ENCODE measurements at regions not wholly inside any gene's neighbourhood (a gene's known extent, or its start where the extent isn't known, plus 50 kb on each side); places are given as distances from the start of the nearest gene placed in this dataset.

- no peak for TF ChIP-seq FOXP2 (optimal IDR thresholded peaks at IDR 0.05; ENCODE audit: borderline replicate concordance, extremely low read depth, extremely low read length, insufficient read depth)
- TF ChIP-seq REST (IDR thresholded peaks at IDR 0.05; ENCODE audit: insufficient read depth in 1 of 2, low read depth in 2 of 2, low read length in 2 of 2), result no peak
- no peak for TF ChIP-seq TAF1 (IDR thresholded peaks at IDR 0.05; ENCODE audit: borderline replicate concordance, insufficient read depth, low read length)
- TF ChIP-seq POLR2AphosphoS5 (IDR thresholded peaks at IDR 0.05; ENCODE audit: low read depth, low read length), result no peak
- no peak for TF ChIP-seq SIN3A (IDR thresholded peaks at IDR 0.05; ENCODE audit: borderline replicate concordance, insufficient read depth, low read length)
Measured at GRCh38 chr13:23059173-23059572, 121.6 kb upstream of the SGCG start.

GRCh38 chr13:23060959-23061358 is 119.8 kb upstream of the SGCG start:
- TF ChIP-seq SIN3A (IDR thresholded peaks at IDR 0.05; ENCODE audit: borderline replicate concordance, insufficient read depth, low read length), result no peak

- no peak for TF ChIP-seq FOXP2 (optimal IDR thresholded peaks at IDR 0.05; ENCODE audit: borderline replicate concordance, extremely low read depth, extremely low read length, insufficient read depth)
- TF ChIP-seq SIN3A (IDR thresholded peaks at IDR 0.05; ENCODE audit: borderline replicate concordance, insufficient read depth, low read length), result no peak
- no peak for TF ChIP-seq REST (IDR thresholded peaks at IDR 0.05; ENCODE audit: insufficient read depth in 1 of 2, low read depth in 2 of 2, low read length in 2 of 2)
- TF ChIP-seq TAF1 (IDR thresholded peaks at IDR 0.05; ENCODE audit: borderline replicate concordance, insufficient read depth, low read length), result no peak
- TF ChIP-seq POLR2AphosphoS5 (IDR thresholded peaks at IDR 0.05; ENCODE audit: low read depth, low read length), result no peak
Measured at GRCh38 chr13:23067129-23067528, 113.7 kb upstream of the SGCG start.

- TF ChIP-seq REST (IDR thresholded peaks at IDR 0.05; ENCODE audit: insufficient read depth in 1 of 2, low read depth in 2 of 2, low read length in 2 of 2) (no peak), FOXP2 (optimal IDR thresholded peaks at IDR 0.05; ENCODE audit: borderline replicate concordance, extremely low read depth, extremely low read length, insufficient read depth) (no peak), POLR2AphosphoS5 (IDR thresholded peaks at IDR 0.05; ENCODE audit: low read depth, low read length) (no peak), TAF1 (IDR thresholded peaks at IDR 0.05; ENCODE audit: borderline replicate concordance, insufficient read depth, low read length) (no peak), SIN3A (IDR thresholded peaks at IDR 0.05; ENCODE audit: borderline replicate concordance, insufficient read depth, low read length) (no peak)
Measured at GRCh38 chr13:23069566-23069965, 111.2 kb upstream of the SGCG start.

GRCh38 chr13:23074075-23074828 is 106.5 kb upstream of the SGCG start:
- no peak for TF ChIP-seq POLR2AphosphoS5 (IDR thresholded peaks at IDR 0.05; ENCODE audit: low read depth, low read length)
- no peak for TF ChIP-seq FOXP2 (optimal IDR thresholded peaks at IDR 0.05; ENCODE audit: borderline replicate concordance, extremely low read depth, extremely low read length, insufficient read depth)
- TF ChIP-seq REST (IDR thresholded peaks at IDR 0.05; ENCODE audit: insufficient read depth in 1 of 2, low read depth in 2 of 2, low read length in 2 of 2), result no peak
- TF ChIP-seq SIN3A (IDR thresholded peaks at IDR 0.05; ENCODE audit: borderline replicate concordance, insufficient read depth, low read length), result no peak
- no peak for TF ChIP-seq TAF1 (IDR thresholded peaks at IDR 0.05; ENCODE audit: borderline replicate concordance, insufficient read depth, low read length)
